ENCODE measurements at regions not wholly inside any gene's neighbourhood (a gene's known extent, or its start where the extent isn't known, plus 50 kb on each side); places are given as distances from the start of the nearest gene placed in this dataset.

- TF ChIP-seq CTCF (IDR thresholded peaks at IDR 0.05): no peak
- ATAC-seq (ENCODE audit: insufficient number of reproducible peaks, low FRiP score, low read depth): no peak
These were observed 464.9 kb upstream of the ADGRL2 start for GRCh38 chr1:81335876-81336275.

GRCh38 chr1:81330521-81330920 lies 470.2 kb upstream of the ADGRL2 start:
- no peak for TF ChIP-seq CTCF (IDR thresholded peaks at IDR 0.05)
- no peaks in the 10 kb centered on the region for H3K4me1 ChIP-seq (ENCODE audit: control insufficient read depth in 1 of 2, low read depth in 2 of 2)
- H3K9me3 ChIP-seq: no peaks in the 10 kb centered on the region
- no peak for DNase-seq (ENCODE audit: low spot score)
- ATAC-seq (ENCODE audit: insufficient number of reproducible peaks, low FRiP score, low read depth): no peak
- no peak overlapping the region for H3K4me3 ChIP-seq
- no peaks in the 10 kb centered on the region for H3K36me3 ChIP-seq
- no peak overlapping the region for H3K27ac ChIP-seq
- no peaks in the 10 kb centered on the region for H3K27me3 ChIP-seq (replicated peaks; ENCODE audit: insufficient read depth)

More at GRCh38 chr1:81335876-81336275, 464.9 kb upstream of the ADGRL2 start:
- no peaks in the 10 kb centered on the region for H3K36me3 ChIP-seq
- no peak overlapping the region for H3K4me3 ChIP-seq
- no peaks in the 10 kb centered on the region for H3K27me3 ChIP-seq (replicated peaks; ENCODE audit: insufficient read depth)
- H3K4me1 ChIP-seq (ENCODE audit: control insufficient read depth in 1 of 2, low read depth in 2 of 2): no peaks in the 10 kb centered on the region
- H3K9me3 ChIP-seq: no peaks in the 10 kb centered on the region
- DNase-seq (ENCODE audit: low spot score): no peak
- H3K27ac ChIP-seq: no peak overlapping the region

GRCh38 chr1:81330111-81330510 lies 470.6 kb upstream of the ADGRL2 start:
- H3K9me3 ChIP-seq: no peaks in the 10 kb centered on the region
- no peaks in the 10 kb centered on the region for H3K36me3 ChIP-seq
- no peak overlapping the region for H3K27ac ChIP-seq
- H3K27me3 ChIP-seq (replicated peaks; ENCODE audit: insufficient read depth): no peaks in the 10 kb centered on the region
- no peak for ATAC-seq (ENCODE audit: insufficient number of reproducible peaks, low FRiP score, low read depth)
- no peak overlapping the region for H3K4me3 ChIP-seq
- DNase-seq (ENCODE audit: low spot score): no peak
- no peak for TF ChIP-seq CTCF (IDR thresholded peaks at IDR 0.05)
- no peaks in the 10 kb centered on the region for H3K4me1 ChIP-seq (ENCODE audit: control insufficient read depth in 1 of 2, low read depth in 2 of 2)

GRCh38 chr1:81329041-81329440 lies 471.7 kb upstream of the ADGRL2 start:
- no peak for TF ChIP-seq CTCF (IDR thresholded peaks at IDR 0.05)
- no peak overlapping the region for H3K4me3 ChIP-seq
- no peak for ATAC-seq (ENCODE audit: insufficient number of reproducible peaks, low FRiP score, low read depth)
- H3K36me3 ChIP-seq: no peaks in the 10 kb centered on the region
- no peaks in the 10 kb centered on the region for H3K9me3 ChIP-seq
- no peak overlapping the region for H3K27ac ChIP-seq
- no peaks in the 10 kb centered on the region for H3K4me1 ChIP-seq (ENCODE audit: control insufficient read depth in 1 of 2, low read depth in 2 of 2)
- no peak for DNase-seq (ENCODE audit: low spot score)
- no peaks in the 10 kb centered on the region for H3K27me3 ChIP-seq (replicated peaks; ENCODE audit: insufficient read depth)

GRCh38 chr1:81327743-81328142 lies 473.0 kb upstream of the ADGRL2 start:
- no peaks in the 10 kb centered on the region for H3K9me3 ChIP-seq
- no peak overlapping the region for H3K4me3 ChIP-seq
- no peak for ATAC-seq (ENCODE audit: insufficient number of reproducible peaks, low FRiP score, low read depth)
- no peaks in the 10 kb centered on the region for H3K4me1 ChIP-seq (ENCODE audit: control insufficient read depth in 1 of 2, low read depth in 2 of 2)
- DNase-seq (ENCODE audit: low spot score): no peak
- no peak for TF ChIP-seq CTCF (IDR thresholded peaks at IDR 0.05)
- H3K36me3 ChIP-seq: no peaks in the 10 kb centered on the region
- no peaks in the 10 kb centered on the region for H3K27me3 ChIP-seq (replicated peaks; ENCODE audit: insufficient read depth)
- H3K27ac ChIP-seq: no peak overlapping the region
